ENCODE measurements at regions not wholly inside any gene's neighbourhood (a gene's known extent, or its start where the extent isn't known, plus 50 kb on each side); places are given as distances from the start of the nearest gene placed in this dataset.

GRCh38 chr1:87957331-87957730 is 628.7 kb downstream of the LMO4 start:
- in situ Hi-C loops (cut with MboI; ENCODE audit: low sequenced_read_pairs, unreplicated experiment), result loop anchor here (25.0 kb wide), 1 partner anchor 820 kb away; no protein-coding TSS in a partner anchor

GRCh38 chr1:87958201-87958600 is 629.5 kb downstream of the LMO4 start:
- no peak for TF ChIP-seq CTCF (IDR thresholded peaks at IDR 0.05; ENCODE audit: borderline replicate concordance, control extremely low read depth, extremely low read depth, insufficient read depth, missing control alignments)
- in situ Hi-C loops (cut with MboI; ENCODE audit: low sequenced_read_pairs, unreplicated experiment), result loop anchor here (25.0 kb wide), 1 partner anchor 821 kb away; no protein-coding TSS in a partner anchor
- no peak for DNase-seq (ENCODE audit: low spot score)

More at GRCh38 chr1:87957331-87957730, 628.7 kb downstream of the LMO4 start:
- DNase-seq (ENCODE audit: low spot score), result no peak
- TF ChIP-seq CTCF (IDR thresholded peaks at IDR 0.05; ENCODE audit: borderline replicate concordance, control extremely low read depth, extremely low read depth, insufficient read depth, missing control alignments), result no peak

GRCh38 chr1:87958716-87959115 is 630.0 kb downstream of the LMO4 start:
- no peak for TF ChIP-seq CTCF (IDR thresholded peaks at IDR 0.05; ENCODE audit: borderline replicate concordance, control extremely low read depth, extremely low read depth, insufficient read depth, missing control alignments)
- in situ Hi-C loops (cut with MboI; ENCODE audit: low sequenced_read_pairs, unreplicated experiment), result loop anchor here (25.0 kb wide), 1 partner anchor 821 kb away; no protein-coding TSS in a partner anchor
- no peak for DNase-seq (ENCODE audit: low spot score)

GRCh38 chr1:87959236-87959635 is 630.6 kb downstream of the LMO4 start:
- in situ Hi-C loops (cut with MboI; ENCODE audit: low sequenced_read_pairs, unreplicated experiment), result loop anchor here (25.0 kb wide), 1 partner anchor 822 kb away; no protein-coding TSS in a partner anchor
- TF ChIP-seq CTCF (IDR thresholded peaks at IDR 0.05; ENCODE audit: borderline replicate concordance, control extremely low read depth, extremely low read depth, insufficient read depth, missing control alignments), result no peak
- DNase-seq (ENCODE audit: low spot score), result no peak

- in situ Hi-C loops (cut with MboI; ENCODE audit: low sequenced_read_pairs, unreplicated experiment), result loop anchor here (25.0 kb wide), 1 partner anchor 825 kb away; no protein-coding TSS in a partner anchor
- DNase-seq (ENCODE audit: low spot score), result no peak
- no peak for TF ChIP-seq CTCF (IDR thresholded peaks at IDR 0.05; ENCODE audit: borderline replicate concordance, control extremely low read depth, extremely low read depth, insufficient read depth, missing control alignments)
These were observed 633.3 kb downstream of the LMO4 start for GRCh38 chr1:87961992-87962391.

- TF ChIP-seq CTCF (IDR thresholded peaks at IDR 0.05; ENCODE audit: borderline replicate concordance, control extremely low read depth, extremely low read depth, insufficient read depth, missing control alignments), result no peak
- DNase-seq (ENCODE audit: low spot score), result no peak
- in situ Hi-C loops (cut with MboI; ENCODE audit: low sequenced_read_pairs, unreplicated experiment), result loop anchor here (25.0 kb wide), 1 partner anchor 826 kb away; no protein-coding TSS in a partner anchor
These were observed 634.9 kb downstream of the LMO4 start for GRCh38 chr1:87963556-87963955.
